Suprapubic skin (tissue), 3 donors: ENCODE measurements at regions not wholly inside any gene's neighbourhood (a gene's known extent, or its start where the extent isn't known, plus 50 kb on each side); places are given as distances from the start of the nearest gene placed in this dataset.

Experiments used
- EP300 ChIP-seq: sonication (generic); formaldehyde crosslinking; IDR thresholded peaks from one replicate; pipeline ENCODE4 v1.6.1; 2017; ENCODE audit warnings: antibody characterized with exemption
- TF ChIP-seq, protein P1 (sequence below), 2 donors: fragments of 200-600 bp in 1 of 2; fragments of 450-650 bp in 1 of 2; sonication (generic) in 1 of 2; IDR thresholded peaks; one replicate each; pipeline ENCODE4 v1.5.1; 2016 to 2019; ENCODE audit warnings: antibody characterized with exemption in 2 of 2, mild to moderate bottlenecking in 1 of 2, moderate library complexity in 1 of 2

DNA sequence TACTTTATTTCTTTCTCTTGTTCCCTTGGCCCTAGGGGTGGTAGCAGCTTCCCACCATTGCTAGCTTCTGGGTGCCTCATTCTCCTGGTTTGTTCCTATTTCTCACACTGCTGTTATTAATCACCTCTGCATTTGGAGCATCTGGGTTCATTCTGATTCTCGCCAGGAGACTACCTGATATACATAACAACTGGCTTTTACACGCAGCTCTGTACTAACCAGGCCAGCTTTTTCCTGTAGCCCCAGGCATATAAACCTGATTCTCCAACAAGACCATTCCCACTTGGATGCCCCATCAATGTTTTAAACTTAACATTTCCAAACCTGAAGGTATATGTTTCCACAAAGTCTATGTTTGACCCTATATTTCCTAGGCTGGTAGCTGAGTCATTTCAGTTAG, 403.9 kb upstream of the DCC start:
- TF ChIP-seq, protein P1, sequence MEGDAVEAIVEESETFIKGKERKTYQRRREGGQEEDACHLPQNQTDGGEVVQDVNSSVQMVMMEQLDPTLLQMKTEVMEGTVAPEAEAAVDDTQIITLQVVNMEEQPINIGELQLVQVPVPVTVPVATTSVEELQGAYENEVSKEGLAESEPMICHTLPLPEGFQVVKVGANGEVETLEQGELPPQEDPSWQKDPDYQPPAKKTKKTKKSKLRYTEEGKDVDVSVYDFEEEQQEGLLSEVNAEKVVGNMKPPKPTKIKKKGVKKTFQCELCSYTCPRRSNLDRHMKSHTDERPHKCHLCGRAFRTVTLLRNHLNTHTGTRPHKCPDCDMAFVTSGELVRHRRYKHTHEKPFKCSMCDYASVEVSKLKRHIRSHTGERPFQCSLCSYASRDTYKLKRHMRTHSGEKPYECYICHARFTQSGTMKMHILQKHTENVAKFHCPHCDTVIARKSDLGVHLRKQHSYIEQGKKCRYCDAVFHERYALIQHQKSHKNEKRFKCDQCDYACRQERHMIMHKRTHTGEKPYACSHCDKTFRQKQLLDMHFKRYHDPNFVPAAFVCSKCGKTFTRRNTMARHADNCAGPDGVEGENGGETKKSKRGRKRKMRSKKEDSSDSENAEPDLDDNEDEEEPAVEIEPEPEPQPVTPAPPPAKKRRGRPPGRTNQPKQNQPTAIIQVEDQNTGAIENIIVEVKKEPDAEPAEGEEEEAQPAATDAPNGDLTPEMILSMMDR (IDR thresholded peaks at IDR 0.05), result no peak
- no peak for TF ChIP-seq EP300
